HG03565 (cell line): ENCODE measurements at regions not wholly inside any gene's neighbourhood (a gene's known extent, or its start where the extent isn't known, plus 50 kb on each side); places are given as distances from the start of the nearest gene placed in this dataset.
A peak's percentile ranks its signal among the peaks of the same experiment; 100 is the strongest.
"Not testable (repeated sequence)": the region's sequence is repeated elsewhere in the genome, so short reads cannot be mapped to it uniquely, and the experiment has no call there.

Experiments
- ATAC-seq: cut with Tn5 transposase; IDR thresholded peaks from one replicate; pipeline ENCODE4 v1.9.1; 2021; ENCODE audit warnings: mild to moderate bottlenecking, moderate library complexity; ENCODE audit not compliant: unreplicated experiment

DNA sequence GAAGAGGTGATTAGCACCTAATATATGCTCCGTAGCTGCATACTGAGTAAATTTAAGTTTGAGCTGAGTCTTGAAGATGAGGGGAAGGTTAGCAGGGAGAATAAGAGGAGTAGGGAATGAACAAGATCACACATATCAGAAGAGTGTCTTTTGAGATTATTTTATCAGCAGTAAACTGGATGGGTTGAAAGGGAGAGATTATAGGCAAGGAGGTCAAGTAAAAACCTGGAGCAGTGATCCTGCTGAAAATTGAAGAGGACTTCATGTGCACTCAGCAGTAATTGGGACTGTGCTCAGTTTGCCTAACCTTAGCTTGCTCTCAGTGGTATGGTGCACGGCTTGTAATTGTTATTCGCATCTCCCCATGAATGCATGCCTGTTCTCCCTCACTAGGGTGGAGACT lies 79.5 kb upstream of the PICALM start:
- ATAC-seq, result no peak

DNA sequence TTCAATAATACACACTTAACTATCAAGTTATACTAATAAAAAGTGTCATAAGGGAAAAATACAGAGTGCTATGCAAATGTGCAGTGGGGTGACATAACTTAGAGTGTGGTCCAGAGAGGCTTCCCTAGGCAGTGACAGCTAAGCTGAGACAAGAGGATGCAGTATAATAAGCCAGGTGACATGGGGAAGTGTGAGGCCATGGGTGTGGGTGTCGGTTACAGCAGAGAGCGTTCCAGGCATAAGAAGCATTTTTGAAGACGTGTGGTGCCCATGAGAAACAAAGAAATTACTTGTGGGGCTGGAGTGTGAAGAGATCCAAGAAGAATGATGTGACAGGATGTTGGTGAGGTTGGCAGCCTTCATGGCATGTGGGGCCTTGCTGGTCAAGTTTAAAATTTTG lies 78.1 kb upstream of the PICALM start:
- no peak for ATAC-seq

DNA sequence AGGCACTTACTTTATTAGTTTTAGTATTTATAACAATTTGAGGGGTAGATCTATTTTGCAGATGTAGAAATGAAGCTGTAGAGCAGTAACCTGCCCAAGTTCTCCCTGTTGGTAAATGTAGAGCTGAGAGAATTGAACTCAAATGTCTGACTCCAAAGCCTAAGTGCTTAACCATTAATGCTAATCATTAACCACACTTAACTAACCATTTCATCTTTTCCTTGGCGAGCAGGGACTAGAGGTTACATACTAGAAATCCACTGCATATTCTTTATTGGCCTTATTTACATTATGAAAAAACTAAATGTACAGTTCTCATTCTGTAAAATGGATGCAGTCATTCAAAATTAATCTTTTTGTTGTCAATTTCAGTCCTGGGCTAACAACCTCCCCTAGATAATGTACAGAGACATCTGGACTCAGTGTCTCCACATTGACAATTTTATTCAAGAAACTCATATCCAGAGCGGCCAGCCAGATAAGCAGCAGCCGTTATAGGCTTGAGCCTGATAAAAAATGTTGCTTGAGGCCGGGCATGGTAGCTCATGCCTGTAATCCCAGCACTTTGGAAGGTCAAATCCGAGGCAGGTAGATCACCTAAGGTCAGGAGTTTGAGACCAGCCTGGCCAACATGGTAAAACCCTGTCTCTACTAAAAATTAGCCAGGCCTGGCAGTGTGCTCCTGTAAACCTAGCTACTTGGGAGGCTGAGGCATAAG lies 76.7 kb upstream of the PICALM start:
- ATAC-seq, result no peak

DNA sequence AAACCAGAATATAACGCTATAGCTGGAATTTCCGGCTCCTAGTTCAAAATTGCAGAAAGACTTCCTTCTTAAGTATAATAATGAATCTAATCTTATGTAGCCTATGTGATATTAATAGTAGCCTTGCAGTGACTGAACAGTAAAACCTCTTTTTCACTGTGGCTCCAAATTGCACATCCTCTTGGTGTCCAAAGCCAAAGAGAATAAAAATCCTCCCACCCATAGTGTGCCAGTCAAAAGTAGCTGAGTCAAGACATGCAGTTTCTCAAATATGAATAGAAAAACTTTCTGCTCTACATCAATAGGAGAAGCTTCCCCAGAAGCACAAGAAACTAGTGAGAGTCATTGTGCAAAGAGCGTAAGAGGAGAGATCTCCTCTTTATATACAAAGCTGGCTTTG lies 76.0 kb upstream of the PICALM start:
- ATAC-seq, result no peak

DNA sequence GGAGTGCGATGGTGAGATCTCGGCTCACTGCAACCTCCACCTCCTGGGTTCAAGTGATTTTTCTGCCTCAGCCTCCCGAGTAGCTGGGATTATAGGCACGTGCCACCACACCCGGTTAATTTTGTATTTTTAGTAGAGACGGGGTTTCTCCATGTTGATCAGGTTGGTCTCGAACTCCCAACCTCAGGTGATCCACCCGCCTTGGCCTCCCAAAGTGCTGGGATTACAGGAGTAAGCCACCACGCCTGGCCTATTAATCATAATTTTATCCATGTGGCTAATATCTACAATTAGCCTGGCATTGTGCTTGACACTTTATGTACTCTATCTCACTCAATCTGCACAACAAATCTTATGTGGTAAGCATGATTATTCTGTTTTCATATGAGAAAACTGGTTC lies 75.2 kb upstream of the PICALM start:
- ATAC-seq, result not testable (repeated sequence)

DNA sequence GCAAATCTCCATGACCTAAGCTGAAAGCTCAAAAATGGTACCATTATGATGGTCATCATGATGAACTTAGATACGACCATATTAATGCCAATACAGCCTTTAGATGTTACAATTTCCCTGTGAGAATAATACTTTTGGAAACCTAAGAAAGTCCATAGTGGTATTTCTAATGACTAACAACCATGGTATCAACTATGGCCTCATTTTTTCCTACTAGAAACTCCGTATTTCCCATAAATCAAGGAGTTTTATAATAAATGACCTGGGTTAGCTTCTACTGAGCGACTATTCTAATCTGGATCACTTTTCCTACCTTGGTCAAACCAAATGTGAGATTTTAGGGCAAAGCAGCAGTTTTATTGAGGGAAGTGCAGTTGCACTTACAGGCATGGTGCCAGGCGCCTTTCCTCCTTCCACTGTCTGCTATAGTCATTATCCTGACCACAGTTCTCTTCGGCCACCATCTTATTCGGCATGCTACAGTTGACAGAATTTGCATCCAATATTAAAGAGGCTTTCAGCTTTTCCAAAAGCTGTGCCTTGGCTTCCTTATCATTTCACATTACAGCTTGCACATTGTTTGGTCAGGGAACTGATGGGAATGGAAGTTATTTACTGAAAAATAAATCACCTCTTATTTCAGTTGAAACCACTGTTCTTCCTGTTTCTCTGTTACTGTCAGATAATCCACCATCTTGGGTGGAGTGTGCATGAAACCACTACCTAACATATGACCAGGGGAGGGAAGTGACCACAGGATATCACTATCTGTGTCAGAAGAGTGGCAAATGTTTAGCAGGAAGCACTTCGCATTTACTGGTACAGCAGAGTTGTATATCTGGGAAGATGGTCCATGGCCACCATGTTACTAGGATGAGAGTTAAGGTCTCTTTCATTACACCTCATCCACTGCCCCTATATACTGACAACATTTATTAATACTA lies 74.5 kb upstream of the PICALM start:
- peak; percentile 36 for ATAC-seq

DNA sequence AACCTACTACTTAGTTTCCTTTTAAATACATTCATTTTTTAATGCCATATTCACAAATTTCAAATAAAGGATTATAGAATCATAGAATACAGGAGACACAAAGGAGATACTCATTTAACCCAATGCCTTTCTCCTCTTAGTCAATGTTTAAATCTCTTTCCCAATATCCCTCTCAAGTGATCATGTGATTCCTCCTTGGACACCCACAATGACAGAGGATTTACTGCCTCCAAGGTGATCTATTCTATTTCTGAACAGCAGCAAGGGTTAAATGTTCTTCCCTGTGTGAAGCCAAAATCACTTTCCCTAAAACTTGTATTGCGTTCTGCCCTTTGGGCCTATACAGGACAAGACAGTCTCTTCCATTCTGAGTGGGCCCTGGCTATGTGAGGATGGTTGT lies 73.3 kb upstream of the PICALM start:
- ATAC-seq, result no peak

DNA sequence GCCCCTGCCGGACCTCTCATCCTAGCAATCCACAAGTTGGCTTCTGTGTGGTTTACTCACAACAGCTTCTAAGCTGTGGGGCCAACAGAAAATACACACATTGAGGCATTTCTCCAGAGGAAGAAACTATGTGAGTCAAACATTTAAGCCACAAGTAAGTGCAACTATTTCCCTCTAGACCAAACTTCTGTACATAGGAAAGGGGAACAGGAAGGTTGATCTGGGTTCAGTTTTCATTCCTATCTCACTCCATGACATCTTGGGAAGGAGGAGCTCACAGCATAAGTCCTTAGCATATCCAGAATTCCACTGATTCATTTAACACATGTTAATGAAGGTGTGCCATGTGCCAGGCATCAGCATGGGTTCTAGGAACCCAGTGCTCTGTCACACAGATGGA lies 72.8 kb upstream of the PICALM start:
- ATAC-seq, result no peak

DNA sequence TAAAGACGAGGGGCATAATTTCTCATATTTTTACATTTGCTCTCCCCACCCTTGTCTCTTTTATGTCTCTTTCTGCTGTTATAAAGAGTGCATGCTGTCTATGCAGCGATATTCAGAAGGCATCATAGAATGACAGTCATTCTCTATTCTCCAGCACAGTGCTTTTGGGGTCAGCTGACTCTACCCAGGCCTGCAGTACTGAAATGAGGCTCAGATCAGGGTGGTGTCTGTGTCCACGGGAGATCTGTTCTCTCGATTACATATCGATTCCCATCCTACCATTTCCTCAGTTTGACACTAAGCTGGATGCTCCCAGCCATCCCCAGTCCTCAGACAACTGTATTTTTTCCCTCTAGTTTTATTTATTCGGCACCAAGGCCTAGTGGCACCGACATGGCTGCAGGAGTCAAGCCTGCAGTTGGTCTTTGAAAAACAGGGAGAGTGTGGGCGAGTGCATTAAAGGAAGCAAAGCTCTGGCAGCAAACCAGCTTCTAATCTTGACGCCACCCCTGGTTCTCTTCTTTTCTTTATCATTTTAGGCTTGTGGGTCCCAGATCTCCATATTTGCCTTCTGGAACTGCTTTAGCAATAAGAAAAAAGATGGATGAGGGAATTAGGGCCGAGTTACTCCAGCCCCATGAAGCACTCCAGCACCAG lies 71.6 kb upstream of the PICALM start:
- ATAC-seq, result no peak

DNA sequence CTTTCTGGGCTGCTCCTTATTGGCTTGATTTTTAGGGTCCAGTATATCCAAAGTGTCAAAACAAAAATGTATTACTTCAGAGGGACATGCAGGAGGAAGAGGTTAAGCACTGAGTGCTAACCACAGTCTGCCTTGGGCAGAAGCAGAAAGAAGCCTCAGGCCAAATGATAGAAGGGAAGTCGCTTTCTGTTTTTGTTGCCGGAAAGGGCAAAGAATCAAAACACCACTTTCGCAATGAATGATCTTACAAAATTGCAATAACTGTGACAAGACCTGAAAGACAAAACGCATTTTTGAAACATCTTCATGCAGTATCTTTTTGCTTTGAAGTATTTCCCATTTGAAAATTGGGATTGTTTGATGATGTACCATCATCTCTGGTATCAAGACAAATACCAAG lies 70.1 kb upstream of the PICALM start:
- ATAC-seq, result peak; percentile 86

DNA sequence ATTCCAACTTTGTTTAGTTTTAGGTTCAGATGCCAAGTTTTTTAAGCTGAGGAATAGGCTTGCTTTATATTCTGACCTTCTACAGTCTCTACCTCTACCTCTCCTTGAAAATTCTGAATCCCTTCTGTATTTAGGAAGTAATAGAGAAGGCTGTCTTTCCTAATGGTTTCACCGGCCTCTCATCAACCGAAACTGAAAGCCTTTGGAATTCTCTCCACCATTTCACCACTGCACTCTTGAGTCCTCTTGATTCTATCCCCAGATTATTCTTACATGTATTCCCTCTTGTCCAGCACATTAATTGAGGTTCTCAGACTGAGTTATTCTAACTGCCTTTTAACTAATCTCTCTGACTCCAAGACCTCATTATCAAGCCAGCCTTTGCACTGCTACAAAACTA lies 67.7 kb upstream of the PICALM start:
- ATAC-seq, result no peak

DNA sequence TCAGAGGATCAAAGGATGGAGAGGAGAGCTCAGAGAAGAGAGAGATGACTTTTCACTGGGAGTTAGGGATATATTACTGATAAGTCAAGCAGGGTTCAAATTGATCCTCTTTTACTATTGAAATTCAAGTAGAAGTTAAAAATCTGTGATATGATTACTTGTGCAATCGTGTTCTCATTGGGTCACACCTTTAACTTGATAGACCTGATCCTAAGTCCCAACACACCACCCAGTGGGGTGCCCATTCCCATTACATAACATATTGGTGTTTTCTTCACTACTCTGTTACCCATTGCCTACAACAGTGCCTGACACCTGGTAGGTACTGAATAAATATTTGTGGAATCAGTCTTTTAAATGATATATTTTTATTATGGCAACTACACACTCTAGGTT lies 66.4 kb upstream of the PICALM start:
- ATAC-seq, result no peak

DNA sequence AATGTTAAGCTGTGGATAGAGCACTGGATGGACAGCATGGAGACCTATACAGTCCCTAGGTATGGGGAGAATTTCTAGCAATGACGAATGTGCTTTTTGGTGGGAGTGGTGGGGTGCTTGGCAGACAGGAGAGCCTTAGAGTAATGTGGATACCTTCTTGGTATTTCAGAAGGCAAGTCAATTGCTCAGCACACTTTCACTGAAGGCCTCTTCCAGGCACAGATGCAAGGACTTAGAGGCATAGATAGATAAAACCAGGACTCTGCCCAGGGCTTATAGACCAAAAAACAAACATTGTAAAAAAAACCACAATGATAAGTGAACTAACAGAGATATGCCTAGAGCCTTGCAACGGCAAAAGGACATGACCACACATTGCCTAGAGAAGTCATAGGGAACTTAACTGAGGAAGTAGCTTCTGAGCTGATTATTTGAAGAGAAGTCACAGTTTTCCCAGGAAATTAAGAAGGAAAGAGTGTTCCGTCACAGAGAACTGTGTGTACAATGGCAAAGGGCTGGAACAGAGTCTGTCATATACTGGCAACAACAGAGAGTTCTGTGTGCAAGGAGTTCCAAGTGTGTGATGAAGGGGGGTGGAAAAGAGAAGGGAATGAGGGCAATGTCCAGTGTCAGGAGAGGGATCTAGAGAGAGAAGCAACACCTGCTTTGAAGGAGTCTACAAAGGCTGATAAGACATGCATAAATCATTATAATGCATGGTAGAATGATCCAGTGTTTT lies 65.9 kb upstream of the PICALM start:
- no peak for ATAC-seq

DNA sequence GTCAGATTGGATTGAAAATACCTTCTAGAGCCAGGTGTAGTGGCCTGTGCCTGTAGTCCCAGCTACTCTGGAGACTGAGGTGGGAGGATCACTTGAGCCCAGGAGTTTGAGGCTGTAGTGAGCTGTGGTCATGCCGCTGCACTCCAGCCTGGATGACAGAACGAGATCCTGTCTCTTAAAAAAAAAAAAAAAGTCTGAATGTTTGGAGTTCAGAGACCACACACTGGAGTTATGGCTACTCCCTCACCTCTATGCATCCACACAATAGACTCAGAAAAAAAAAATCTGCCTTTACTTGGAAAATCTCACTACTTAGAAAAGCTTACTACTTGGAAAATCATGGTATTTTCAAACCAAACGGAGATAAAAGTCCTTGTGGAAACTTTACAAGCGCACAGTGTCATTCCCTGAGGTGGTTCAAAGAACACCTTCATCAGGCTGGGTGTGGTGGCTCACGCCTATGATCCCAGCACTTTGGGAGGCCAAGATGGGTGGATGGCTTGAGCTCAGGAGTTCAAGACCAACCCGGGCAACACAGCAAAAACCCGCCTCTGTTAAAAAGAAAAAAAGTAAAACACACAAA lies 63.9 kb upstream of the PICALM start:
- ATAC-seq, result no peak

DNA sequence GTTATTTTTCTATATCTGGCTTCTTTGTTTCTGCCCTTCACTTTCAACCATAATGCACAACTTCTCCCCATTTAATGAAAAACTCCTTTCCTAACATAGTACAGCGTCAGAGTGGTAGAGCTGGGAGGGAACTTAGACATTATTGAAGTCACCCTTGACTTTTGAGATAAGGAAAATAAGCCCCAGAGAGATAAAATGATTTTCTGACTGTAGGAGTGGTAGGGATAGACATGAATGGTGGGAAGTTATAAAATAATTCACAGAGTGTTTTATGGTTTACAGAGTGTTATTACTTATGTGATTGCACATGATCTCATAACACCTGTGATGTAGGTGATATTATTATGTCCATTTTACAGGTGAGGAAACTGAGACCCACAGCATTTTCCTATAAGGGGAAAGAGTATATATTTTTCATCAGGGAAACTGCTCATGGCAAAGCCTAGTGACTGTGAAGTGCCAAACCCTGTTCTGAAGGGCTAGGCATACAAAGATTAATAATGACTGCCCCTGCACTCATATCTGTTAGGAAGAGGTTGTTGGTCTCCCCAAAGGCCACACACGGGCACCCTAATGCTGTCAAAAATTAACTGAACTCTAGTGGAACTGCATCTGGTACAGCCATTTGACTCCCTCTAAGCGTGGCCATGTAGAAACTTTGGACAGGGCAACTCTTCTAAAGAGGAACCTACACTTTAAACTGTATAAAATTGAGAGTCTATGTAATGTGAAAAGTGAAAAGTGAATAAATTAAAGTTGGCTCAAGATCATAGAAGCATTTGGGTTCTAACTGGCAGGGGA lies 61.1 kb upstream of the PICALM start:
- ATAC-seq, result no peak

DNA sequence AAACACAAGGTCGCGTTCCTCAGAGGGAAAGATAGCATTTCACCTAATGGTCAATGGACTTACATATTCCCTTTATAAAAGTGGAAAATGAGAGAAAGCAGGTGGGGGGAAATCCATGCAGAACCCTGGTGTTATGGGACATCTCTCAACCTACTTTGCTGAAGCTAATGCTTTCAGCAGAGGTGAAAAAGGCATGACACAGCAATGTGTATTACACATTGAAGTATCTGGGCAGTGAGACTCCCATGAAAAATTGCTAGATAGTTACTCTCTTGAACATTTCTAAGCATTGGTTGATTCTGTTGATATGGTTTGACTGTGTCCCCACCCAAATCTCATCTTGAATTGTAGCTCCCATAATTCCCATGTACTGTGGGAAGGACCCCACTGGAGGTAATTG lies 60.0 kb upstream of the PICALM start:
- ATAC-seq, result no peak

DNA sequence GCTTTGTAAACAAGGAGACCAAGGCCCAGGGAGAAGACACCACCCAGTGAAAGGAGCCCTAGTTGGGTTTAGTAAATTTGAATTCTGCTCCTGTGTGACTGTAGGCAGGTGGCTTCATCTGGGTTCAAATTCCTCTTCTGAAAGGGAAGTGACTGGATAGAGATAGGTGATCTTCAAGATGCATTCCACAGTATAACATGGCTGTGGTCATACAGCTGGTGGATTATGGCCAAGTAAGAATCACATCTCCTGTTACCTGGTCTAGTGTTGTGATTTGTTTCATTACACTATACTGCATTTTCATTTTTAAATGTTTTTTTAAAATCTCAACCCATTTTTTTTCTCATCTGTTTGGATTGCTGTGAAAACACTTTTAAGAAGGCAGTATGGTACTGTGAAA lies 58.0 kb upstream of the PICALM start:
- ATAC-seq, result no peak

DNA sequence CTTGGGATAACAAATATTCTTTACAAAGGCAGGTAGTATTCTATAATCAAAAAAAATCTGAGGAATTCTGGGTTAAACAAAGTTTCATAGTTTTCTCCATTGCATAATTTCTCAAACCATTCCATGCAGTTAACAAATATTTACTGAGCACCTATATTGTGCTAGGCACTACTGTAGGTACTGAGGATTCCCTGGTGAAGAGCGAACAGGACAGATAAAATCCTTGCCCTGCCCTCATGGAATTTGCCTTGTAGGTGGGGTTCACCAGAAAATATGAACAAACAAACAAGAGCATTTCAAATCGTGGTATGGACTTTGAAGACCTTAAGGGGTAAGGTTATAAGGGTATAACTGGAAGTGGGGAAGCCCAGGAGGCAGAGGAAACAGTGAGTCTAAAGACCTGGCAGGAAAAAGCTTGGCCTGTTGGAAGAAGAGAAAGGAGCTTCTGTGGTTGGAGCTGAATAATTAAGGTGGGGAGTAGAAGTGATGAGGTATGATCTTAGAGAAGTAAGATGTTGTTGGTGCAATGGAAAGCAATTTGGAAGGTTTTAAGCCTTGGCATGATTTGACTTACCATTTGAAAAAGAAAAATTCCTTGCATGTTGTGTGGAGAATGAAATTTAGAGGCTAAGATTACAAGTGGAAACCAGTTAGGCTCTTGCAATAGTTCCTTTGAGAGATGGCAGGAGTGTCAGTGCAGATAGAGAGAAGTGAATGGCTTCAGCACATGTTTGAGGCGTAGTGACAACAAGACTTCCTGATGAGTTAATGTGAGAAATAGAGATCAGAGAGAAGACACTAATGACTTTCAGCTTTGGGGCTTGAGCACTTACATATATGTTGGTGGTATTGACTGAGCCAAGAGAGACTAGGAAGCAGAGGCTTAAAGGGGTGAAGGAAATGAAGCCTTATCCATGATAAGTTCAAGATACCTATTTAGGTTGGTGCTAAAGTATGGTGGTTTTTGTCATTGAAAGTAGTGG lies 55.7 kb upstream of the PICALM start:
- peak; percentile 65 for ATAC-seq

DNA sequence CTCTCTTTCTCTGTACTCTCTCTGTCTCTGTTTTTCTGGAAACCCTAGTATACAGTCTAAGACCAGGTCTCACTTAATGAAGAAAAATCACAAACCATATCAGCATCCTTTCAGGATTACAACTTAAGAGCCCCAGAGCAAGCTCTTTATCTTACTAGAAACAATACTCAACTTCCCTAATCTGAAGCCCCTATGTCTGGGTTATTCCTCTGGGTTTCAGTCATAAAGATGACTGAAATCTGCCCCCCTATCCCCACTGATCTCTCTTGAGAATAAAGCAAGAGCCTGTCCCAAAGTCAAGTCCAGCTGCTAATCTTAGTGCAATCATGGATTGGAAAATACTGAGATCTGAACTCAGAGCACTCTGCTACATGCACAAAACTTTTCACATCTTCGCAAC lies 53.9 kb upstream of the PICALM start:
- no peak for ATAC-seq
